ENCODE measurements at regions not wholly inside any gene's neighbourhood (a gene's known extent, or its start where the extent isn't known, plus 50 kb on each side); places are given as distances from the start of the nearest gene placed in this dataset.

GRCh38 chr22:49365910-49366309 is 461.8 kb downstream of the BRD1 start:
- TF ChIP-seq POLR2A (IDR thresholded peaks at IDR 0.05) (no peak), CTCF (IDR thresholded peaks at IDR 0.05) (no peak)

Measured in tibial nerve (tissue), 3 donors.